WTC11 (cell line): ENCODE measurements at regions not wholly inside any gene's neighbourhood (a gene's known extent, or its start where the extent isn't known, plus 50 kb on each side); places are given as distances from the start of the nearest gene placed in this dataset.

Experiments
- ATAC-seq: fragments of 200-7000 bp; cut with Tn5 transposase; 2 replicates; pipeline ENCODE4 v1.10.0; 2021; ENCODE audit warnings: mild to moderate bottlenecking, moderate library complexity
- CTCF ChIA-PET: fragments of 300-600 bp; sonication (Branson Sonifier 250); formaldehyde crosslinking; loops from one replicate; lab custom pipeline; 2021; ENCODE audit warnings: antibody characterized with exemption; lab: Charles Lee
- POLR2A ChIA-PET: fragments of 350-600 bp; sonication (Branson Sonifier 250); formaldehyde crosslinking; loops from one replicate; lab custom pipeline; 2021; ENCODE audit warnings: antibody characterized with exemption; lab: Charles Lee
- DNase-seq: peaks from one replicate; pipeline ENCODE4 v3.0.0; 2021; ENCODE audit warnings: low spot score
- H3K27ac Mint-ChIP-seq: 2 replicates; pipeline ENCODE4 v1.8.0; 2021; ENCODE audit warnings: mixed read lengths
- H3K27me3 Mint-ChIP-seq: 2 replicates; pipeline ENCODE4 v1.8.0; 2021; ENCODE audit warnings: low read depth, mild to moderate bottlenecking, moderate library complexity, mixed read lengths
- H3K36me3 Mint-ChIP-seq: 2 replicates; pipeline ENCODE4 v1.8.0; 2021; ENCODE audit warnings: mixed read lengths
- H3K4me1 Mint-ChIP-seq: 2 replicates; pipeline ENCODE4 v1.8.0; 2022; ENCODE audit warnings: mixed read lengths
- H3K4me3 Mint-ChIP-seq: 2 replicates; pipeline ENCODE4 v1.8.0; 2021; ENCODE audit warnings: mild to moderate bottlenecking, moderate library complexity, mixed read lengths
- H3K9me3 Mint-ChIP-seq: 2 replicates; pipeline ENCODE4 v1.8.0; 2021; ENCODE audit warnings: mixed read lengths
- ATF1 ChIP-seq: sonication (generic); formaldehyde crosslinking; IDR thresholded peaks from 2 replicates; pipeline ENCODE4 v1.8.1; 2023; ENCODE audit warnings: mild to moderate bottlenecking, moderate library complexity, missing genetic modification reagents
- CBFB ChIP-seq: sonication (generic); formaldehyde crosslinking; IDR thresholded peaks from 2 replicates; pipeline ENCODE4 v1.8.1; 2022; ENCODE audit warnings: mild to moderate bottlenecking, low read depth, missing genetic modification reagents
- CREM ChIP-seq: sonication (generic); formaldehyde crosslinking; IDR thresholded peaks from 2 replicates; pipeline ENCODE4 v1.8.1; 2022; ENCODE audit warnings: mild to moderate bottlenecking, missing genetic modification reagents, moderate library complexity
- ESRRA ChIP-seq: sonication (generic); formaldehyde crosslinking; IDR thresholded peaks from 2 replicates; pipeline ENCODE4 v1.8.1; 2022; ENCODE audit warnings: mild to moderate bottlenecking, missing genetic modification reagents, borderline replicate concordance
- KAT7 ChIP-seq: sonication (generic); formaldehyde crosslinking; IDR thresholded peaks from 2 replicates; pipeline ENCODE4 v1.8.1; 2023; ENCODE audit warnings: missing genetic modification reagents, mild to moderate bottlenecking, borderline replicate concordance
- NFATC4 ChIP-seq: fragments of 250-450 bp; sonication (Bioruptor Pico); IDR thresholded peaks from 2 replicates; pipeline ENCODE4 v1.9.0; 2021; ENCODE audit warnings: mild to moderate bottlenecking
- NFE2L1 ChIP-seq: sonication (generic); formaldehyde crosslinking; IDR thresholded peaks from 2 replicates; pipeline ENCODE4 v1.8.1; 2023; ENCODE audit warnings: missing genetic modification reagents
- NR3C1 ChIP-seq: sonication (generic); formaldehyde crosslinking; conservative IDR thresholded peaks from 2 replicates; pipeline ENCODE4 v1.8.1; 2023; ENCODE audit warnings: low read depth, mild to moderate bottlenecking, missing genetic modification reagents
- PRRX2 ChIP-seq: fragments of 250-450 bp; sonication (Bioruptor Pico); IDR thresholded peaks from 2 replicates; pipeline ENCODE4 v1.8.0; 2021; ENCODE audit warnings: mild to moderate bottlenecking
- TEAD1 ChIP-seq: sonication (generic); formaldehyde crosslinking; IDR thresholded peaks from 2 replicates; pipeline ENCODE4 v1.8.0; 2022; ENCODE audit warnings: mild to moderate bottlenecking, missing genetic modification reagents
- ZNF121 ChIP-seq: sonication (generic); formaldehyde crosslinking; IDR thresholded peaks from 2 replicates; pipeline ENCODE4 v1.8.0; 2023; ENCODE audit warnings: missing genetic modification reagents
- ZNF219 ChIP-seq: sonication (generic); formaldehyde crosslinking; IDR thresholded peaks from 2 replicates; pipeline ENCODE4 v1.8.0; 2023; ENCODE audit warnings: missing genetic modification reagents, mild to moderate bottlenecking, borderline replicate concordance
- ZNF232 ChIP-seq: sonication (generic); formaldehyde crosslinking; IDR thresholded peaks from 2 replicates; pipeline ENCODE4 v1.8.0; 2022; ENCODE audit warnings: mild to moderate bottlenecking, missing genetic modification reagents
- ZNF317 ChIP-seq: sonication (generic); formaldehyde crosslinking; IDR thresholded peaks from 2 replicates; pipeline ENCODE4 v1.8.1; 2023; ENCODE audit warnings: low read depth, mild to moderate bottlenecking, moderate library complexity, missing genetic modification reagents, borderline replicate concordance
- TF ChIP-seq, protein P1 (sequence below): sonication (generic); formaldehyde crosslinking; IDR thresholded peaks from 2 replicates; pipeline ENCODE4 v1.8.1; 2022; ENCODE audit warnings: missing genetic modification reagents, borderline replicate concordance
- TF ChIP-seq, protein P2 (sequence below): fragments of 200-600 bp; IDR thresholded peaks from 2 replicates; pipeline ENCODE4 v1.8.0; 2022; ENCODE audit warnings: antibody characterized with exemption
- TF ChIP-seq, protein P3 (sequence below): sonication (generic); formaldehyde crosslinking; IDR thresholded peaks from 2 replicates; pipeline ENCODE4 v1.8.1; 2023; ENCODE audit warnings: mild to moderate bottlenecking, moderate library complexity, missing genetic modification reagents
- TF ChIP-seq, protein P4 (sequence below): sonication (generic); formaldehyde crosslinking; IDR thresholded peaks from 2 replicates; pipeline ENCODE4 v1.8.1; 2022; ENCODE audit warnings: mild to moderate bottlenecking, missing genetic modification reagents, moderate library complexity, borderline replicate concordance
- TF ChIP-seq, protein P5 (sequence below): sonication (generic); formaldehyde crosslinking; IDR thresholded peaks from 2 replicates; pipeline ENCODE4 v1.8.1; 2022; ENCODE audit warnings: low read depth, missing genetic modification reagents, borderline replicate concordance
- TF ChIP-seq, protein P6 (sequence below): fragments of 250-450 bp; sonication (Bioruptor Pico); IDR thresholded peaks from 2 replicates; pipeline ENCODE4 v1.9.0; 2021; ENCODE audit warnings: moderate library complexity, mild to moderate bottlenecking, inconsistent platforms, borderline replicate concordance
- TF ChIP-seq, protein P7 (sequence below): fragments of 250-450 bp; sonication (Bioruptor Pico); IDR thresholded peaks from 2 replicates; pipeline ENCODE4 v1.8.0; 2021; ENCODE audit warnings: mild to moderate bottlenecking

DNA sequence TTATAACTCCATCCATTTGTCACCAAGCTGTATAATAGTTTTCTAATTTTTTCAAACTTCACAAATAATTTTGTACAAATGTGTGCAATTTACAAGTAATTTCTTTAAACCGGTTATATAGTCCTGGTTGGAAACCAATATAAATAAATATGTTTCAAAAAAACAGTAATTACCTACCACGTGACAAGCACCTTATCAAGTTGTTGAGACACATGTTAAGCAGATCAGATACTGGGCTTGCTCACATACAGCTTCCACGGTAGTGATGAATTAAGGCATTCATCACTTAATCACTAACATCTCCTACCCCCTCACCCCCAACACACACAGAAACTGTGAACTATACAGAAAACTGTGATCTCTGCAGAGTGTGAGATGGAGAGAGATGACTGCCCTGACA, 630.0 kb upstream of the MBL2 start:
- H3K27me3 Mint-ChIP-seq: no peaks in the 10 kb centered on the region
- DNase-seq: no peak
- POLR2A ChIA-PET: no interaction called here
- no peak overlapping the region for H3K27ac Mint-ChIP-seq
- TF ChIP-seq CBFB (CRISPR knock-in tag): no peak
- TF ChIP-seq, protein P1, sequence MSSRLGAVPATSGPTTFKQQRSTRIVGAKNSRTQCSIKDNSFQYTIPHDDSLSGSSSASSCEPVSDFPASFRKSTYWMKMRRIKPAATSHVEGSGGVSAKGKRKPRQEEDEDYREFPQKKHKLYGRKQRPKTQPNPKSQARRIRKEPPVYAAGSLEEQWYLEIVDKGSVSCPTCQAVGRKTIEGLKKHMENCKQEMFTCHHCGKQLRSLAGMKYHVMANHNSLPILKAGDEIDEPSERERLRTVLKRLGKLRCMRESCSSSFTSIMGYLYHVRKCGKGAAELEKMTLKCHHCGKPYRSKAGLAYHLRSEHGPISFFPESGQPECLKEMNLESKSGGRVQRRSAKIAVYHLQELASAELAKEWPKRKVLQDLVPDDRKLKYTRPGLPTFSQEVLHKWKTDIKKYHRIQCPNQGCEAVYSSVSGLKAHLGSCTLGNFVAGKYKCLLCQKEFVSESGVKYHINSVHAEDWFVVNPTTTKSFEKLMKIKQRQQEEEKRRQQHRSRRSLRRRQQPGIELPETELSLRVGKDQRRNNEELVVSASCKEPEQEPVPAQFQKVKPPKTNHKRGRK (CRISPR knock-in tag): no peak
- TF ChIP-seq, protein P2, sequence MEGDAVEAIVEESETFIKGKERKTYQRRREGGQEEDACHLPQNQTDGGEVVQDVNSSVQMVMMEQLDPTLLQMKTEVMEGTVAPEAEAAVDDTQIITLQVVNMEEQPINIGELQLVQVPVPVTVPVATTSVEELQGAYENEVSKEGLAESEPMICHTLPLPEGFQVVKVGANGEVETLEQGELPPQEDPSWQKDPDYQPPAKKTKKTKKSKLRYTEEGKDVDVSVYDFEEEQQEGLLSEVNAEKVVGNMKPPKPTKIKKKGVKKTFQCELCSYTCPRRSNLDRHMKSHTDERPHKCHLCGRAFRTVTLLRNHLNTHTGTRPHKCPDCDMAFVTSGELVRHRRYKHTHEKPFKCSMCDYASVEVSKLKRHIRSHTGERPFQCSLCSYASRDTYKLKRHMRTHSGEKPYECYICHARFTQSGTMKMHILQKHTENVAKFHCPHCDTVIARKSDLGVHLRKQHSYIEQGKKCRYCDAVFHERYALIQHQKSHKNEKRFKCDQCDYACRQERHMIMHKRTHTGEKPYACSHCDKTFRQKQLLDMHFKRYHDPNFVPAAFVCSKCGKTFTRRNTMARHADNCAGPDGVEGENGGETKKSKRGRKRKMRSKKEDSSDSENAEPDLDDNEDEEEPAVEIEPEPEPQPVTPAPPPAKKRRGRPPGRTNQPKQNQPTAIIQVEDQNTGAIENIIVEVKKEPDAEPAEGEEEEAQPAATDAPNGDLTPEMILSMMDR: no peak
- TF ChIP-seq ZNF317 (CRISPR knock-in tag): no peak
- TF ChIP-seq, all 79 proteins: peak for 0
- Mint-ChIP-seq H3K9me3 (peaks cover 37% of the 10 kb centered on the region), H3K4me3 (no peak overlapping the region), H3K36me3 (peaks cover 23% of the 10 kb centered on the region), H3K4me1 (peaks cover 8% of the 10 kb centered on the region)
- CTCF ChIA-PET: no interaction called here
- ATAC-seq: no peak

DNA sequence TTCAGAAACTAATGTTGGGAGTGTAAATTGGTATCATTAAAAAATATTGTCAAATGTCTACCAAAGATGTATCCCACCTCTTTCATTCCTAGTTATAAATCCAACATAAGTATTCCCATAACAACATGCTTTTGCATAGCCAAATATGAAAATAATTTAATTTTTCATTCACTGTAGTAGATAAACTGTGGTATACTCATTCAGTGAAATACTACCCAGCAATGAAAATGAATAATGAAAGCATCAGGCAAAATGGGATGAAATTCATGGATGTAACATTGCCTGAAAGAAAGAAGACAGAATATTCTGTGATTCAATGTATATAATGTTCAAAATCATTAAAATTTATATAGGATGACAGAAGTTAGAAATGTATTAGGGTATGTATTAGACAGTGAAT, 629.0 kb upstream of the MBL2 start:
- ATAC-seq: no peak

DNA sequence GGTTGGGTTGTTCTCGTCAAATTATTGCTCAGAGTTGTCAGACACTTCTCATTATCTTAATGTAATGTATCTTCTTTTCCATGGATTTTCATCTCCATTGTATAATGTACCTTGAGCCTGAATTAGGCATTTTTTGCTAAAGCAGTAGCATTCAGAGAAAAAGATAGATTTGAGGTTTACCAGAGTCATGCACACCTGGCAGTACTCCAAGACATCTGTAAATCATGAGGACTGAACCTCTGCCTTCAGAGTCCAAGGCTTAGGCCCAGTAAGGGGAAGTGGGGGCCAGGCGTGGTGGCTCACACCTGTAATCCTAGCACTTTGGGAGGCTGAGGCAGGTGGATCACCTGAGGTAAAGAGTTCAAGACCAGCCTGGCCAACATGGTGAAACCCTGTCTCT, 624.3 kb upstream of the MBL2 start:
- Mint-ChIP-seq H3K9me3 (peaks cover 73% of the 10 kb centered on the region), H3K27me3 (peaks cover 11% of the 10 kb centered on the region), H3K4me1 (no peaks in the 10 kb centered on the region), H3K4me3 (no peak overlapping the region), H3K27ac (no peak overlapping the region), H3K36me3 (peaks cover 72% of the 10 kb centered on the region)
- ChIA-PET POLR2A (no interaction called here), CTCF (no interaction called here)
- DNase-seq (no peak), ATAC-seq (no peak)
- TF ChIP-seq TEAD1 (no peak), ZNF121 (CRISPR knock-in tag) (no peak), ESRRA (CRISPR knock-in tag) (no peak), ZNF219 (CRISPR knock-in tag) (no peak), ATF1 (CRISPR knock-in tag) (no peak), CREM (CRISPR knock-in tag) (no peak)
- TF ChIP-seq, protein P3, sequence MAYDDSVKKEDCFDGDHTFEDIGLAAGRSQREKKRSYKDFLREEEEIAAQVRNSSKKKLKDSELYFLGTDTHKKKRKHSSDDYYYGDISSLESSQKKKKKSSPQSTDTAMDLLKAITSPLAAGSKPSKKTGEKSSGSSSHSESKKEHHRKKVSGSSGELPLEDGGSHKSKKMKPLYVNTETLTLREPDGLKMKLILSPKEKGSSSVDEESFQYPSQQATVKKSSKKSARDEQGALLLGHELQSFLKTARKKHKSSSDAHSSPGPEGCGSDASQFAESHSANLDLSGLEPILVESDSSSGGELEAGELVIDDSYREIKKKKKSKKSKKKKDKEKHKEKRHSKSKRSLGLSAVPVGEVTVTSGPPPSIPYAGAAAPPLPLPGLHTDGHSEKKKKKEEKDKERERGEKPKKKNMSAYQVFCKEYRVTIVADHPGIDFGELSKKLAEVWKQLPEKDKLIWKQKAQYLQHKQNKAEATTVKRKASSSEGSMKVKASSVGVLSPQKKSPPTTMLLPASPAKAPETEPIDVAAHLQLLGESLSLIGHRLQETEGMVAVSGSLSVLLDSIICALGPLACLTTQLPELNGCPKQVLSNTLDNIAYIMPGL (CRISPR knock-in tag): no peak
- TF ChIP-seq, protein P4, sequence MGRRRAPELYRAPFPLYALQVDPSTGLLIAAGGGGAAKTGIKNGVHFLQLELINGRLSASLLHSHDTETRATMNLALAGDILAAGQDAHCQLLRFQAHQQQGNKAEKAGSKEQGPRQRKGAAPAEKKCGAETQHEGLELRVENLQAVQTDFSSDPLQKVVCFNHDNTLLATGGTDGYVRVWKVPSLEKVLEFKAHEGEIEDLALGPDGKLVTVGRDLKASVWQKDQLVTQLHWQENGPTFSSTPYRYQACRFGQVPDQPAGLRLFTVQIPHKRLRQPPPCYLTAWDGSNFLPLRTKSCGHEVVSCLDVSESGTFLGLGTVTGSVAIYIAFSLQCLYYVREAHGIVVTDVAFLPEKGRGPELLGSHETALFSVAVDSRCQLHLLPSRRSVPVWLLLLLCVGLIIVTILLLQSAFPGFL (CRISPR knock-in tag): no peak
- TF ChIP-seq, protein P5, sequence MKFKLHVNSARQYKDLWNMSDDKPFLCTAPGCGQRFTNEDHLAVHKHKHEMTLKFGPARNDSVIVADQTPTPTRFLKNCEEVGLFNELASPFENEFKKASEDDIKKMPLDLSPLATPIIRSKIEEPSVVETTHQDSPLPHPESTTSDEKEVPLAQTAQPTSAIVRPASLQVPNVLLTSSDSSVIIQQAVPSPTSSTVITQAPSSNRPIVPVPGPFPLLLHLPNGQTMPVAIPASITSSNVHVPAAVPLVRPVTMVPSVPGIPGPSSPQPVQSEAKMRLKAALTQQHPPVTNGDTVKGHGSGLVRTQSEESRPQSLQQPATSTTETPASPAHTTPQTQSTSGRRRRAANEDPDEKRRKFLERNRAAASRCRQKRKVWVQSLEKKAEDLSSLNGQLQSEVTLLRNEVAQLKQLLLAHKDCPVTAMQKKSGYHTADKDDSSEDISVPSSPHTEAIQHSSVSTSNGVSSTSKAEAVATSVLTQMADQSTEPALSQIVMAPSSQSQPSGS: no peak
- TF ChIP-seq, protein P6, sequence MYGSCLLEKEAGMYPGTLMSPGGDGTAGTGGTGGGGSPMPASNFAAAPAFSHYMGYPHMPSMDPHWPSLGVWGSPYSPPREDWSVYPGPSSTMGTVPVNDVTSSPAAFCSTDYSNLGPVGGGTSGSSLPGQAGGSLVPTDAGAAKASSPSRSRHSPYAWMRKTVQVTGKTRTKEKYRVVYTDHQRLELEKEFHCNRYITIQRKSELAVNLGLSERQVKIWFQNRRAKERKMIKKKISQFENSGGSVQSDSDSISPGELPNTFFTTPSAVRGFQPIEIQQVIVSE (CRISPR knock-in tag): no peak

More for the DNA sequence above, 629.0 kb upstream of the MBL2 start:
- ChIA-PET POLR2A (no interaction called here), CTCF (no interaction called here)
- Mint-ChIP-seq H3K9me3 (peaks cover 46% of the 10 kb centered on the region), H3K4me1 (peaks cover 2% of the 10 kb centered on the region), H3K27me3 (peaks cover 2% of the 10 kb centered on the region), H3K36me3 (peaks cover 33% of the 10 kb centered on the region), H3K27ac (no peak overlapping the region), H3K4me3 (no peak overlapping the region)
- TF ChIP-seq, protein P1 (CRISPR knock-in tag): no peak
- TF ChIP-seq NFE2L1 (no peak), PRRX2 (CRISPR knock-in tag) (no peak), NR3C1 (CRISPR knock-in tag) (no peak), CREM (CRISPR knock-in tag) (no peak), ZNF232 (CRISPR knock-in tag) (no peak), ZNF219 (CRISPR knock-in tag) (no peak), NFATC4 (CRISPR knock-in tag) (no peak), KAT7 (CRISPR knock-in tag) (no peak)
- TF ChIP-seq, protein P7, sequence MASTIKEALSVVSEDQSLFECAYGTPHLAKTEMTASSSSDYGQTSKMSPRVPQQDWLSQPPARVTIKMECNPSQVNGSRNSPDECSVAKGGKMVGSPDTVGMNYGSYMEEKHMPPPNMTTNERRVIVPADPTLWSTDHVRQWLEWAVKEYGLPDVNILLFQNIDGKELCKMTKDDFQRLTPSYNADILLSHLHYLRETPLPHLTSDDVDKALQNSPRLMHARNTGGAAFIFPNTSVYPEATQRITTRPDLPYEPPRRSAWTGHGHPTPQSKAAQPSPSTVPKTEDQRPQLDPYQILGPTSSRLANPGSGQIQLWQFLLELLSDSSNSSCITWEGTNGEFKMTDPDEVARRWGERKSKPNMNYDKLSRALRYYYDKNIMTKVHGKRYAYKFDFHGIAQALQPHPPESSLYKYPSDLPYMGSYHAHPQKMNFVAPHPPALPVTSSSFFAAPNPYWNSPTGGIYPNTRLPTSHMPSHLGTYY (CRISPR knock-in tag): no peak
- no peak for DNase-seq
